ENCODE measurements at regions not wholly inside any gene's neighbourhood (a gene's known extent, or its start where the extent isn't known, plus 50 kb on each side); places are given as distances from the start of the nearest gene placed in this dataset.

GRCh38 chr7:84939442-84939841, 247.4 kb downstream of the SEMA3D start:
- no peak for TF ChIP-seq ATF3 (IDR thresholded peaks at IDR 0.05; ENCODE audit: borderline replicate concordance, extremely low read depth, low read depth, low read length)
- TF ChIP-seq BMI1 (IDR thresholded peaks at IDR 0.05; ENCODE audit: borderline replicate concordance): no peak
- no peak for TF ChIP-seq CBFB (IDR thresholded peaks at IDR 0.05; ENCODE audit: low read depth)
- TF ChIP-seq PBX3 (IDR thresholded peaks at IDR 0.05; ENCODE audit: insufficient replicate concordance, low read depth, low read length): no peak
- TF ChIP-seq ZNF24 (IDR thresholded peaks at IDR 0.05): no peak
- no peak for TF ChIP-seq CTCF (IDR thresholded peaks at IDR 0.05 in 2 of 3, conservative IDR thresholded peaks at IDR 0.05 in 1 of 3; ENCODE audit: control insufficient read depth in 2 of 3, extremely low read depth in 1 of 3, insufficient read depth in 1 of 3, low read depth in 3 of 3, low read length in 3 of 3)
- no peak for TF ChIP-seq NRF1 (conservative IDR thresholded peaks at IDR 0.05; ENCODE audit: low read depth, low read length)
- no peak for TF ChIP-seq HCFC1 (IDR thresholded peaks at IDR 0.05; ENCODE audit: low read length)
- no peak for TF ChIP-seq BCL3 (IDR thresholded peaks at IDR 0.05; ENCODE audit: borderline replicate concordance, insufficient read depth, low read depth, low read length, poor library complexity, severe bottlenecking)
- no peak for TF ChIP-seq CREM (IDR thresholded peaks at IDR 0.05; ENCODE audit: low read depth)
- intact Hi-C loops (cut with micrococcal nuclease; ENCODE audit: unreplicated experiment): no loop called here
- H3K27ac ChIP-seq (ENCODE audit: control insufficient read depth, insufficient read depth): no peak overlapping the region
- SMC1A ChIA-PET (ENCODE audit: uncharacterized antibody, unreplicated experiment): no interaction called here
- no peak for FAIRE-seq
- 43% methylated on average over 7 of the region's 7 CpGs for whole genome bisulfite sequencing (ENCODE audit: insufficient coverage, insufficient replicate concordance, low lambda C conversion rate, missing lambda C conversion rate)
- no peak overlapping the region for H2AFZ ChIP-seq (ENCODE audit: control insufficient read depth, low read depth, low read length)
- no peak overlapping the region for H3K4me2 ChIP-seq (ENCODE audit: control insufficient read depth, insufficient read depth)
- H3K4me3 ChIP-seq: no peak overlapping the region
- no peaks in the 10 kb centered on the region for H3K79me2 ChIP-seq (ENCODE audit: control insufficient read depth, insufficient read depth, low read length)
- H4K20me1 ChIP-seq (ENCODE audit: control insufficient read depth, insufficient read depth): no peaks in the 10 kb centered on the region
- CTCF ChIA-PET: no interaction called here
- no peaks in the 10 kb centered on the region for H3K36me3 ChIP-seq (ENCODE audit: control insufficient read depth in 2 of 2, insufficient read depth in 2 of 2, low read length in 1 of 2)
- DNase-seq (ENCODE audit: low read depth, low spot score): no peak
- POLR2A ChIA-PET: no interaction called here
- RAD21 ChIA-PET (ENCODE audit: unreplicated experiment): no interaction called here
- H3K4me1 ChIP-seq (ENCODE audit: control insufficient read depth, insufficient read depth, low read length): no peaks in the 10 kb centered on the region
- in situ Hi-C loops (cut with MboI): no loop called here
- H3K9ac ChIP-seq (ENCODE audit: control insufficient read depth, insufficient read depth, low read length): no peak overlapping the region
- BruUV-seq (replicated peaks): no TSS peak
- H3K27me3 ChIP-seq (replicated peaks in 1 of 2; ENCODE audit: control insufficient read depth in 2 of 2, insufficient read depth in 2 of 2, low read length in 1 of 2): no peaks in the 10 kb centered on the region
- ATAC-seq: no peak
- H3K9me3 ChIP-seq (replicated peaks; ENCODE audit: control insufficient read depth, insufficient read depth, low read length): no peaks in the 10 kb centered on the region

All from GM12878 (cell line).